ENCODE measurements at regions not wholly inside any gene's neighbourhood (a gene's known extent, or its start where the extent isn't known, plus 50 kb on each side); places are given as distances from the start of the nearest gene placed in this dataset.

- DNase-seq: no peak
Observed at GRCh38 chr7:112596260-112596659, 115.5 kb downstream of the LSMEM1 start.

- no peak for DNase-seq
Observed at GRCh38 chr7:112596981-112597380, 116.2 kb downstream of the LSMEM1 start.

GRCh38 chr7:112603673-112604072 lies 122.9 kb downstream of the LSMEM1 start:
- no peak for DNase-seq

GRCh38 chr7:112610636-112611035 lies 129.8 kb downstream of the LSMEM1 start:
- DNase-seq: no peak

- no peak for DNase-seq
Observed at GRCh38 chr7:112615701-112616100, 134.9 kb downstream of the LSMEM1 start.

- no peak for DNase-seq
Observed at GRCh38 chr7:112616295-112616694, 135.5 kb downstream of the LSMEM1 start.

- no peak for DNase-seq
Observed at GRCh38 chr7:112619343-112619742, 138.6 kb downstream of the LSMEM1 start.

GRCh38 chr7:112622159-112622715 lies 141.4 kb downstream of the LSMEM1 start:
- DNase-seq: no peak

GRCh38 chr7:112624416-112624815 lies 143.6 kb downstream of the LSMEM1 start:
- DNase-seq: no peak

GRCh38 chr7:112630565-112630964 lies 149.8 kb downstream of the LSMEM1 start:
- DNase-seq: no peak

GRCh38 chr7:112634107-112634506 lies 153.3 kb downstream of the LSMEM1 start:
- no peak for DNase-seq

GRCh38 chr7:112635742-112636141 lies 154.5 kb downstream of the TMEM168 start:
- no peak for DNase-seq

- no peak for DNase-seq
Observed at GRCh38 chr7:112638675-112639400, 151.4 kb downstream of the TMEM168 start.

GRCh38 chr7:112640685-112641084 lies 149.5 kb downstream of the TMEM168 start:
- DNase-seq: no peak

GRCh38 chr7:112646783-112647182 lies 143.4 kb downstream of the TMEM168 start:
- no peak for DNase-seq

GRCh38 chr7:112648781-112649180 lies 141.4 kb downstream of the TMEM168 start:
- DNase-seq: no peak

- DNase-seq: no peak
Observed at GRCh38 chr7:112649560-112649959, 140.6 kb downstream of the TMEM168 start.

GRCh38 chr7:112654322-112655216 lies 135.6 kb downstream of the TMEM168 start:
- no peak for DNase-seq

- no peak for DNase-seq
Observed at GRCh38 chr7:112665709-112666108, 124.5 kb downstream of the TMEM168 start.

GRCh38 chr7:112668561-112668960 lies 121.6 kb downstream of the TMEM168 start:
- DNase-seq: no peak

- DNase-seq: no peak
Observed at GRCh38 chr7:112669306-112669705, 120.9 kb downstream of the TMEM168 start.

- DNase-seq: no peak
Observed at GRCh38 chr7:112670193-112670592, 120.0 kb downstream of the TMEM168 start.

- no peak for DNase-seq
Observed at GRCh38 chr7:112678626-112679025, 111.6 kb downstream of the TMEM168 start.

Data from DMS153 (cell line).